DMS 273 treated with DMSO at 0.1 percent for 48 hours (cell line): ENCODE measurements at regions not wholly inside any gene's neighbourhood (a gene's known extent, or its start where the extent isn't known, plus 50 kb on each side); places are given as distances from the start of the nearest gene placed in this dataset.

ENCODE experiments used
- DNase-seq: peaks from one replicate; lab custom pipeline; 2025; lab: John Stamatoyannopoulos, UW

DNA sequence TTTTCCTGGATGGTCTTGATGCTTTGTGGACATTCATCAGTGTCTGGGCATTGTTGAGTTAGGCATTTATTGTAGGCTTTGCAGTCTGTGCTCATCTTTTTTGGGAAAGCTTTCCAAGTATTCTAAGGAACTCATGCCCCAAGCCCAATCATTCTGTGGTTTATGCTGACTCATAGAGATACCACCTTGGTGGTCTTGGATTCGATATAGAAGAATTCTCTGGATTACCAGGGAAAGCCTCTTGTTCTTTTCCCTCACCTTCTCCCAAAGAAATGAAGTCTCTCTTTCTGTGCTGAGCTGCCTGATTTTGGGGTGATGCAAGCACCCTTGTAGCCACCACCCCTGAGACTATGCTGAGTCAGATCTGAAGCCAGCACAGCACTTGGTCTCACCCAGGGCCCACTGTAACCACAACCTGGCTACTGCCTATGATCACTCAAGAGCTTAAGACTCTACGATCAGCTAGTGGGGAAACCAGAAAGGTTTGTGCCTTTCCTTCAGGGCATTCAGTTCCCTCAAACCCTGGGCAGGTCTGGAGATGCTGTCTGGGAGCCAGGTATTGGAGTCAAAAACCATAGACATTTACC is 422.6 kb downstream of the NUF2 start:
- no peak for DNase-seq

DNA sequence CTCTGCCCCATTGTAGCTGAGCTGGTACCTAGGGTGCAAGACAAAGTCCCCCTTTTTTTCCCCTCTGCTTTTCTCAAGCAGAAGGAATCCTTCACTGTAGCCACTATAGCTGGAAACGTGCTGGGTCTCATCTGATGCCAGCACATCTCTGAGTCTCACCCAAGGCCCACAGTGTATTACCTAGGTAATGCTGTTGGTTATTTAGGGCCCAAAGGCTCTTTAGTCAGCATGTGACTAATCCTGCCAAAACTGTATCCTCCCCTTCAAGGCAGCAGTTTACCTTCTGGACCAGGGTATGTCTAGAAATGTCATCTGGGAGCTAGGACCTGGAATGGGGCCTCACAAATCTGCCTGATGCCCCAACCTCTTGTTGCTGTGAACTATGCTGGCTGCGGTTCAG is 423.4 kb downstream of the NUF2 start:
- DNase-seq: no peak

DNA sequence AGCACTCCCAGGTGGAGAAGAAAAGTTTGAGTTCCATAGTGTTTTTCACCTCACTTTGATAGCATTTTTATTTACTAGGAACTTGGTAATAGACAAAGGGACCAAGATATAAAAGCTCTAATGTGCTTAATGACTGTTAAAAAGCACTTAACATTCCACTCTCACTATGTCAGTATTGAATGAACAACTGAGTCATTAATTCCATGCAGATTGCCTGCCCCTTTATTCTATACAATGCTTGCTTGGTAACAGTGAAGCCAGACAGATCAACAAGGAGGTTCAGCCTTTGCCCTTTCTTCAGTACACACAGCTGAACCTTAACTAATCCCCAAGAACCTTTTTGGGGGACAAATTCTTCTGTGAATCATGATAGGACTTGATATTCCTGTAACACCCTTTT is 425.5 kb downstream of the NUF2 start:
- DNase-seq: no peak

DNA sequence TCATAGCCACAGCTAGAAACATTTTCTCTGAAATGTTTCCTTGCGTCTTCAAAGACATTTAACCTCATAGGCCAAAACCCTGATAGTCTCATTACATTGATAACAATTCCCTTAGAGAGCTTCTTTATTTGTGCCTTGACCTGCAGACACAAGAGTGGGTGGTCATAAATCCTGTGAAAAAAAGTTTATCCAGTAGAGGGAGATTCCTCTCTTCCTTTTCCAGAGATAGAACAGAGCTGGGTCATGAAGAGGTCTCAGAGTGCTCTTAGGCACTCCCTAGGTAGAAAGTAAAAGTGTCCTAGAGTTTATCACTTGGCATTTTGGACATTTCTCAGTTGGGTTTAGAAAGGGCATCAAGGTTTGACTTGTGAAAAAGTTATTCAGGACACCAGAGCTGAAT is 426.1 kb downstream of the NUF2 start:
- DNase-seq: no peak

DNA sequence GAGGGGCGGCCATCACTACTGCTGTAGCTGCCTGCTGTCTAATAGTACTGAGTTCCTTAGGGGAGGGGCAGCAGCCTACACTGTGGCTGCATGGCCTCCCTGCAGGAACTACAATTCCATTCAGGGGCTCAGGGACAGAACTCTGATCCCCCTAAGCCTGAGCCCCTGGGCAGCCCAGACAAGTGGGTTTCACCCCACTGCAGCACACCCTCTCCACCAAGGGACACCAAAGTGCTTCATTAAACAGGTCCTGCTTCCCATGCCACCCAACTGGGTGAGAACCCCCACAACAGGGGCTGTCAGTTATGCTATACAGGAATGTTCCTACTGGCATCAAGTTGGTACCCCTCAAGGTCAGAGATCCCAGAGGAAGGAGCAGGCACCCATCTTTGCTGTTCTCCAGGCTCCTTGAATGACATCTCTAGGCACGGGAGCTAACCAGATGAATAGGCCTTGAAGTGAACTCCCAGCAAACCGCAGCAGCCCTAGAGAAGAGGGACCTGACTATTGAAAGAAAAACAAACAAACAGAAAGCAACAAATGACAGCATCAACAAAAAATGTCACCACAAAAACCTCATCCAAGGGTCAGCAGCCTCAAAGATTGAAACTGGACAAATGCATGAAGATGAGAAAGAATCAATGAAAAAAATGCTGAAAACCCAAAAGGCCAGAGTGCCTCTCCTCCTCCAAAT is 437.4 kb downstream of the NUF2 start:
- DNase-seq: no peak

DNA sequence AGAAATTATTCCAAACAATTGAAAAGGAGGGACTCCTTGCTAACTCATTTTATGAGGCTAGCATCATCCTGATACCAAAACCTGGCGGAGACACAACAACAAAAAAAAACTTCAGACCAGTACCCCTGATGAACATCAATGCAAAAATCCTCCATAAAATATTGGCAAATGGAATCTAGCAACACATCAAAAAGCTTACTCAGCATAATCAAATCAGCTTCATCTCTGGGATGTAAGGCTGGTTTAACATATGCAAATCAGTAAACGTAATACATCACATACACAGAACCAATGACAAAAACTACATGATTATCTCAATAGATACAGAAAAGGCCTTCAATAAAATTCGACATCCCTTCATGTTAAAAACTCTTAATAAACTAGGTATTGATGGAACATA is 440.1 kb downstream of the NUF2 start:
- no peak for DNase-seq

DNA sequence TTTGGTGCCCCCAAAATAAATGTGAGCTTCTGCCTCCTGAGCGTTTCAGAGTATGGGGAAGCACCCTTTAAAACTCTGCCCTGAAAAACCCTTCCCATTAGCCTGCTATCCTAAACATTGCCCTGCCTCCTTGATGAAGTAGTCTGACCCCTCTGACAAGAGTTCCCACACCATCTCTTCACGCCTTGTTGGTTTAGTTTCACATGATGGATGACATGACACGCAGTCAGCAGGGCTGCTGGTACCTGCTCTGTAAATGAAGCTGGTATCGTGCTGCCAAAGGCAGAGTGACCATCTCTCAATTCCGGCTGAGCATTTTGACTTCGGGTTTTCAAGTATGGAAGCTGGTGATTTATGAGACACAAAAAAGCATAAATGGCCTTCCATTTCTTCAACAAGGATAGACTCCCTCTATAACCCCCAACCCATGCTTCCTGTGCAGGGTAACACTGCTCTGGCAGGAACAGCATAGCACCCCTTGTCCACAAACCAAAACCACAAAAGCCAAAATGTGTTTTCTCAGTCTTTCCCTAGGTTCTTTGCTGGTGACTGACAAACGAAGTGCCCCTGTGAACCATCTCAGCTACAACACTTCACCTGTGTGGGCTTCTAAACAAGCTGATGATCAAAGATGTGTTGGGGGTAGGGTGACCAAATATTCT is 444.6 kb downstream of the NUF2 start:
- no peak for DNase-seq

DNA sequence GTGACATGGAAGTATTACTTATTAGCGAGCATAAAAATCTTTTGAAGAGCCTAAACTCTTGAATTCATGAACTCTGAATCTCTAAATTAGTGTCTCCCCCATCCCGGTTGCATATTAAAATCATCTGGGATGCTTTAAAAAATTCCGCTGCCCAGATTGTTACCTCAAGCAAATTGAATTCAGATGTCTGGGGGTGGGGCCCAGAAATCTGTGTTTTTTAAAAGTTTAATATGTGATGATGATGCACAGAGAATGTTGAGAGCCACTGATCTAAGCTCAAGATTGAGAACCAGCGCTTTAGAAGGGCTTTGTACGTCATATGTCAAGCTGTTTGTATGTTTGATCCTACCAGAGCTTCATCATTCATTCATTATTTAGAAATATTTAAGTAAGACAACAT is 446.8 kb downstream of the NUF2 start:
- DNase-seq: no peak

DNA sequence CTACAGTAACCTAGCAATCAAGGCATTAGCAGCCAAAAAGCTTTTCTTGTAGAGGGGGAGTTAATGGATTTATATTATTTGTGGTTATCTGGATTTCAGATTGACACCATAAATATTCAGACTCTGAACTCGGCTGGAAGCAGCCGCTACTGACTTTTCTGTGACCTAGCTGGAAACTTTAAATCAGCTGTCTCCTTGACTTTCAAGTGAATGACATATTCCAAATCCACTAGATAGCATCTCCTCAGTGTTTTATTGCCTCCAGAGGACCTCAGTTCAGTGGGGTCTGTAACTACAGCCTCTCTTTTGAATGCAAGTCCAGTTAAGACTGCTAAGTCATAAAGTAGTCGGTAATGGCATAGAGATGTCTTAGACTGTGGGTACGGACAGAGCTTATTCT is 448.5 kb downstream of the NUF2 start:
- no peak for DNase-seq

DNA sequence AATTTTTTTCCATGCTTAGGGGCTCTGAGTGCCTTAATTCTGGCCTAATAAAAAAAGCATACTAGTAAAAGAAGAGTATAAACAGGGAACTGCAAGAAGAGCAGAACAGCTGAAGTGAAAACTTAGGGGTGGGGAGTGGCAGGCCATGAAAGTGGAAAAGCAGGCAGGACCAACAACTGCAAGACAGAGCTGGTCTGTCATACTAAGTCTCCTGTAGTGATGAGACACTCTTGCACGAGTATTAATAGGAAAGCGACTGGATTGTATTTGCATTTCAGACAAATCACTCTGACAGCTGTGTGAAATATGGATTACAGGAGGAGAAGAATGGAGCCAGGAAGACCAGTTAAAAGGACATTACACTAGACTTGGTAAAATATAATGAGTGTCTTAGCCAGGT is 449.9 kb downstream of the NUF2 start:
- no peak for DNase-seq

DNA sequence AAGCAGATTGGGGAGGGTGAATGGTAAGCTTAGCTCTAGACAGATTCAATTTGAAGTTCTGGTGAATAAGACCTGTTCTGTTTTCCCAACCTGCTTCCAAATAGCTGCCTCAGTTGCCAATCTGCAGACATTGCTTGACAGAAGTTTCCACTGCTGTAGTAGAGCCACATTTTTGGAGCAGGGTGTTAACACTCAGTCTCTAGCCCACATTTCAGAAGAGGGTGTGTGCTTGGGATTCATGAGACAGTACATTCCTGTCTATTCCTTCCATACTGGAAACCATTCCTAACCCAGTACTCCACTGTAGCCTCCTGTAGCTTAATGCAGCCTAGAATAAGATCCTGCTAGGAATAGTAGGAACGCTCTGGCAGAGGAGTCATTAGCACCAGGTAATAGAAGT is 450.5 kb downstream of the NUF2 start:
- no peak for DNase-seq

DNA sequence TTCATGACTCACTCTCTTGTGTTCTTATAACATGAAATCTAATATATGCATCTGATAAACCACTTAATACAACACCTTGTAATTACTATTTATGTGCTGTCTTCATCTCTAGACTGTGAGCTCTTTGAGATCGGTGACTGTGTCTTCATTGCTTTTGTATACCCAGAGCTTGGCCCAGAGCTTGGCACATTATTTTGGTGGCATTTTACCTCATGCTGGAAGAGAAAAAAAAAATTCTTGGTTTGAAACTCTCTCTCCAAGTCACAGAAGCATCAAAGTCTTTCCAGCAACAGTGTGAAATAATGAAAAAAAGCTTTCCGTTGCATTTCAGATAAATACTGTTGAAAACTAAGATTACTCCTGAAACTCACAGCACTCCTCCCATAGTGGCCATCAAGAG is 451.6 kb downstream of the NUF2 start:
- no peak for DNase-seq

DNA sequence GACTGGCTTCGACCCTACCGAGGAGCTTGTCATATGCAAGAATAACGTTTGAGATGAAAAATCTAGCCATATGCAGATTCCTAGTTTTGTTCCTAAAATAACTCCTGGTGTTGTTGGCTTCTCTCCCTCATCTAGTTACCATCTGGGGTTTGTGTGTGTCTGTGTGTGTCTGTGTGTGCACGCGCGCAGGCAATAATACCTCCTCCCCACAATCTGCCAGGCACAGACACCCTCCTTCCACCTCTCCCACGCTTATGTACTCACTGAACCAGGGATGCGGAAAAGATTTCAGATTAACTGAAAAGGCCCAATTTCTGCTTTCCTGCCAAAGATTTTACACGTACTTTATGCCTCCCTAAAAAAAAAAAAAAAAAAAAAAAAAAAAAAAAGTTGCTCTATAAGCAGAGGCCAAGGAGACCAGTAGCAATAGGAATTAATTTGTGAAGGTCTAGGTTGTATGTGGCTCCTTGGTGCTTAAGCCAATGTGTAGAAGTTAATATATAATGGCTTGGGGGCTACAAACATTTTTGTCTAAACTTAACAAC is 452.7 kb downstream of the NUF2 start:
- DNase-seq: peak; percentile 3

DNA sequence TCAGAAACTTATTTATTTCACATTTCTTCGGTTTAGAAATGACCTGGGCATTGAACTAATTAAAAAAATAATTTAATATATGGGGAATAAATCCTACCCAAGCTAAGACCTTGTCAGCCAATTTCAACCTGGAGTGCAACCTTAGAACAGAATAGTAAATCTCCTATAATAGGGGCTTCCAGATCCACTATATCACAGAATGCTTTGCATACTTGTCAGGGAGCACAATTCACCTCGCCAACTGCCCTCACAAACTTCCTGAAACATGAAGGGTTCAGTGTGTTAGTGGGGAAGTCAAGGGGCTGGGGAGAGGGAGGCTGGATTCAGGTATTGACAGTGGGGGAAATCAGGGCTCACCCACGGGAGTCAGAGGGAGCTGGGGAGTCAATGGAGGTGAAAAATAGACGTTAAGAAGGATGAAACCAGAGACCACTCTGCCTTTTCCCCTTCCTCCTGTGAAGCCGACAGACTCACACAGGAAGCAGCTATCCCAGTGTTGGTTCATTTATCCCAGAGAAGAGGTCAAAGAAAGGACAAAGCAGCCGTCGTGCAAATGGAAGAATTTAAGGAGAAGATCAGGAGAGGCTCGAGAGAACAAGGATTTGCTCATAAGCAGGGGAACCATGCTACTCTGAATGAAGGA is 453.3 kb downstream of the NUF2 start:
- no peak for DNase-seq

DNA sequence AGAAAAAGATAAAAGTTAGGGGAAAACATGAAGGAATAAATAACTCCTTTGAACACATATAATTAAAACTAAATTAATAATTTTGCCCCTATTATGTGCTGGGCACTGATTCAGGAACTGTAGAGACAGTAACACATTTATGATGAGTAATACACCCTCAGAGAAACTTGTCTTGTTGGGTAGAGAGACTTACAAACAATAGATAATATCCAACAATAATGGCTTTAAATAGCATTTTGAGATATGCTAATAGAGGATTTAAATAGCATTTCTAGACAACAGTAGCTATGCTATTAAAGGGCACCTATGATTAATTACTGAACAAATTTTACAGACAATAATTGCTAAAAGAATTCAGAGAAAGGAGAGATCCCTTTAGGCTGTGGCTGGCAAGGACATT is 455.5 kb downstream of the NUF2 start:
- DNase-seq: no peak

DNA sequence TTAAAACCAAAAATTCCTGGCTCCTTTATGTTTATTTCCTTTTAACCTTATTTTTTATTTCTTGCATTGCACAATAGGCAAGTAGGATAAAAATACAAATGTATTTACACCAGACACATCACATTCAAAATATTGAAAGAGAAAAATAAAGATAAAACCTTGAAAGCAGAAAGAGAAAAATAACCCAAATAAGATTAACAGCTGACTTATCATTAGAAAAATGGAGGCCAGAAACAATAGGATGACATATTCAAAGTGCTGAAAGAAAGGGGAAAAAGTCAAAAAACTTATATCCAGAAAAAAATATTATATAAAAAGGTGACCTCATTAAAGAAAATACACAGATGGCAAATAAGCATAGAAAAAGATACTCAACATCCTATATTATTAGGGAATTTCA is 459.4 kb downstream of the NUF2 start:
- no peak for DNase-seq

DNA sequence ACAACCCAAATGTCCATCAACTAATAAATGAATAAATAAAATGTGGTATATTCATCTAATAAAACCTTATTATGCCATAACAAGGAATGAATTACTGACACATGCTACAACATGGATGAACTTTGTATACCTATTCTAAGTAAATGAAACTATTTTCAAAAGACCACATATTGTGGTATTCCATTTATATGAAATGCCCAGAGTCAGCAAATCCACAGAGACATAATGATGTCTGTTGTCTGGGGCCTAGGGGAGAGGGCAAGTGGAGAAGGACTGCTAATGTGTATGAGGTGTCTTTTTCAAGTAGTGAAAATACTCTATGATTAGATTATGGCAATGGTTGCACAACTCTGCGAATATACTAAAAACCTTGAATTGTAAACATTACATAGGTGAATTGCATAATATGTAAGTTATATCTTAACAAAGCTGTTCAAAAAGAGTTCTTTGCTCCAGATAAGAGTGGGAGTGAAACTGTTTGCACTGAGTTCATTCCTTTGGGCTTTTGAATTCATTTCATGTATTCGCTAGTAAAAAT is 464.2 kb downstream of the NUF2 start:
- DNase-seq: no peak

DNA sequence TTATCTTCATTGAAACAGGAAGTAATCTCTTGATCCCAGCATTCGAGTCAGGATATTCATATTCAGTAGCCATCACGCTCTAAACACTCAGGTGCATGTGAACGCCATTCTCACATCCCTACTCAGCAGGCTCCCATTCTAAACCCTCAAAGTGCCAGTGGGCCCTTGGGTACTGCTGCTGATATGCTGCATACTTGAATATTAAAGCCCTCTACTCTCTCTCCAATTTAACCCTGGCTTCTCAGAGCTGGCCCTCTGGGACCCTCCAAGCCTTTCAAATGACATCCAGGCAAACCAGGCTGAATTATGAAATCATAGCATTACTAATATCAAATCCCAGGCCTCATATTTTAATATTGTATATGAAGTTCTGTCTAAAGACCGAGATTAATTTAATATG is 468.2 kb downstream of the NUF2 start:
- DNase-seq: no peak

DNA sequence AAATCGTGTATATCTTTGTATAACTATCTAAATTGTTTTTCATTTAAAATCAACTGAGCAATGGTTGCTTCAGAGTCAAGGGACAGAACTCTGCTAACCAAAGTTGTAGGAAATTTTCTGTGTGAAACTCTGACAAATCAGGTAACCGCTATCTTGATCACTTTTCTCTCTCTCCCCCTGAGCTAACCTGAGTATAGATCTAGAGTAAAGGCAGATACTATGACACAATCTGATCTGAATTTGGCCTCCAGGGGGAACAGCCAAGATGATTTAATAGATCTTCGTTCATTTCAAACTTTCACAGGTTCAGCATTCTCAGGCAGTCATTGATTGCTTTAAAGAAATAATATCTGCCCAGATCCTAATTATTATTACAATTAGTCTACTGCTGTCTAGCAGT is 472.8 kb downstream of the NUF2 start:
- DNase-seq: no peak

DNA sequence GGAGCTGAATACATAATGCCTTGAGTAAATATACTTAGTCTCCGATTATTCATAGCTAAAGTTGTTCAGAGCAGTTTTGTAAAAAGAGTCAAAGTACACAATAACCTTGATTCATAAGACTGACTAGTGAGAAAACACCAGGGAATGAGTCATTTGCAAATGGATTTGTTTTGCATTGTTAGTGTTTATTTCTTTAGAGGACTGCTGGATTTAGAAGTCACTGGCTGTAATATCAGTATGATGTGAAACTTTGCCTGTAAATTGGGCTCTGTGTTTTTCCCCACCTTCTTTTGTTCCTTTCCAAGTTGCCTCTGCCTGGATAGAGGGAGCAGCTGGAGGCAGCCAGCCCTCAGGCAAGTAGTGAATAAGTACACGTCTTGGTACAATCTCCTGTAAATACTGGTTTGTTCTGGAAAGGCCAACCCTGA is 474.7 kb downstream of the NUF2 start:
- no peak for DNase-seq

DNA sequence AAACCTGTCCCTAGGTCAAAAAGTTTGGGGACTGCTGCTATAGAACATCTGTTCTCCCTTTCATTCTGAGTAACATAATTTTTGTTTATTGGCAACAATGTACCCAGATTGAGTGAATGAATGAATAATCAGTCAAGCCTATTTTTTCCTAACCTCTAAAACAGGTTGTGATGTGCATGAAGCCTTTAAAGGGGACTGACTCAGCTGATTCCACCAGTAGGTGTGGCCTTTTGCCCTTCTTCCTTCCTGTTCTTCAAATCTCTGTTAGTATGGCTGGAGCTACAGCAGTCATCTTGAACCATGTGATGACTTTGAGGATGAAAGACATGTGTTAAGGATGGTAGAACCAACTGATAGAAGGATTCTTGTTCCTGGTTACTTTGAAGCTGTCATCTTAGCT is 476.1 kb downstream of the NUF2 start:
- DNase-seq: no peak

DNA sequence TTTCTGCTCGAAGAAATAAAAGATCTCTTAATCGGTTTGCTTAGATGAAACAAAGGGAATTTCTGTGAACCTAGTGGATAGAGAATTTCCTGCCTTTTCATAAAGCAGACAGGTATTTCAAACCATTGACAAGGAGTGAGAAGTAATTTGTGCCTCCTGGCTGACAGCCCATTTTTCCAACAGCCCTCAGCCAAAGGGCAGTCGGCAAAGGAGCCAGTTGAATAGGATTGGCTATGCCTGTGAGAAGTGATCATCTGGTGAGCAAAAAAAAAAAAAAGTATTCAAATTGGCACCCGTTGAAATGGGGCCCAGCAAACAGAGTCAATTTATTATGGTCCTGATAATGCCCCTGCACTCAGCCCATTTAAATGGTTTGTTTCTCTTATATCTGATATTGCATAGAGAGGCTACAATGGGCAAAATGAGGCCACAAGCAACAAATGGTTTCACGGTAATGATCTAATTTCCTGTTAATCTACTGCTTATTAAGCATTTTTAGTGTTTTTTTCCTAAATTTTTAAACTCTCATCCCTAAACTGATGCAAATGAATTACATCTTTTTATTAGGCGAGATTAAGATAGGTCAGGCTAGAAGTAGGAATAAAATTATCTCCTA is 477.5 kb downstream of the NUF2 start:
- DNase-seq: no peak
